ENCODE measurements at regions not wholly inside any gene's neighbourhood (a gene's known extent, or its start where the extent isn't known, plus 50 kb on each side); places are given as distances from the start of the nearest gene placed in this dataset.

GRCh38 chr9:18075253-18075952 lies 398.6 kb upstream of the ADAMTSL1 start:
- DNase-seq: no peak

GRCh38 chr9:18077941-18078678 lies 395.8 kb upstream of the ADAMTSL1 start:
- DNase-seq: no peak

DNA sequence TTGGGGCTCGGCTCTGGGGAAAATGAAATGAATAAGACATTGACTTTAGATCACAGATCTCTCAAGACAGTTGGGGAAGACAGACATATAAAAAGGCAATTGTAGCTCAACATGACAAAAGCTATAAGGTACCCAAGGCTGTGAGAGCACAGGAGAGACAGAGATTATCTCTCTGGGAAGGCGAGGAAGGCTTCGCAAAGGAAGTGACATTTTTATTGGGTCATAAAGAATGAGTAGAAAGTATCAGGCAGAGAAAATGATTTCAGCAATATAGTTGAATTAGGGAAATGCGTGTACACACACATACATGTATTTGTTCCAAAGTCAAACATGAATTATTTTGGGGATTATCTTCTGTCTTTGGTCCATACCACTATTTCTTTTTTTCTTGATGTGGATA lies 381.8 kb upstream of the ADAMTSL1 start:
- DNase-seq: no peak

GRCh38 chr9:18106006-18106560 lies 367.9 kb upstream of the ADAMTSL1 start:
- DNase-seq: no peak

- DNase-seq: no peak
These were observed 364.3 kb upstream of the ADAMTSL1 start for GRCh38 chr9:18109675-18110074.

GRCh38 chr9:18111146-18111545 lies 362.8 kb upstream of the ADAMTSL1 start:
- no peak for DNase-seq

GRCh38 chr9:18114559-18115475 lies 359.1 kb upstream of the ADAMTSL1 start:
- no peak for DNase-seq

DNA sequence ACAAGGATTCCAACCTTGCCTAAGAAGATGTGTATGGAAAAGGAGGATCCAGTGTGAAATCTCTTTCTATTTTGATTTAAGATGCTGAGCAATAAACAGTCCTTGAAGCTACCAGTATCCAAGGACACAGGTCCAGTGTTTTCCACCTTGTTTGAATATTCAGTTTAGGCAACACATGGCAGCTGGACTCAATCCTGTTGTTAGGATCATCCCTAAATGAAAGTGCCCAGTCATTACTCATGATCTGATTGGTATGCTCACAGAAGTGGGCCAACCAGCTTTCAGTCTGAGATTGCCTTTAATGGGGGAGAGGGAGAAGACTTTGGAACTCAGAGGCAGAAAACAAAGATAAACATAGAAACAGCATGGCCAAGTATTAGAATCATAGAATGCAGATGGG lies 355.7 kb upstream of the ADAMTSL1 start:
- no peak for DNase-seq

DNA sequence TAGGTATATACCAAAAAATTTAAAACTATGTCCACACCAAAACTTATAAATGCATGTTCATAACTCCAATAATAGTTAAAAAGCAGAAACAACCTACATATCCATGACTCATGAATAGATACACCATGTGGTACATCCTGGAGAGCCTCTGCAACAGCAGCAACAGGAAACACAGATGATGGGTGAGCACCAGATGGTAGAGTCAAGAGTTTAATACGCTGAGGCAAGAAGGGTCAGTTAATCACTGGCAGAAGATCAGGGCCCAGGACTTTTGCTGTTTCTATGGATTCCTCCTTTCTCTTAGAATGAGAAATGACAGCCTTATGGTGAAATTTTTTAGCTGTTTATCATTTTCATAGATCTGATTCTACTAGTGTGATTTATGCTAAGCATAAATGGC lies 351.8 kb upstream of the ADAMTSL1 start:
- no peak for DNase-seq

GRCh38 chr9:18124760-18125159 lies 349.2 kb upstream of the ADAMTSL1 start:
- DNase-seq: no peak

GRCh38 chr9:18126831-18127498 lies 347.0 kb upstream of the ADAMTSL1 start:
- DNase-seq: no peak

- no peak for DNase-seq
These were observed 346.5 kb upstream of the ADAMTSL1 start for GRCh38 chr9:18127499-18127875.

DNA sequence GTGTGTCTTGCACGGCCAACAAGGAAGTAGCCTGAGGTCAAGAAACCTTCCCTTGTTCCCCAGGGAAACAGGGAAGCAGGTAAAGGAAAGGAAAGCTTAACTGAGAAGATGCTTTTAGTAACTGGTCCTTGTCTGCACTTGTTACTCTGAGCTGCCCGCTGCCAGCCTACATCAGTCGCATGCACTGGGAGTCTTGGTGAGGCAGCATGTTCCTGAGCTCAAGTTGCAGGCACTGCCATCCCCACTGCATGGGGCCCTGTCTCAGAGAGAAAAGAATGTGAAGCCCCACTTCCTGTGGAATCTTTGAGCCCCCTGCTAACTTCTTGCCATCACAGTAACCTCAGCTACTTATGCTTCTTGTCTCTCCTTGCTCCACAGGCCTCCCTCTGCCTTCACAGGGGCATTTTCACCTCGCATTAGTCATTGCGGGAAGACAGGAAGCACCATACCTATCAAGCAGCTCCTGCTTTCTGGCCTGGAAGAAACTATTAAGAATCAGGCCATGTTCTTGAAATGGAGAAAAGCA lies 344.1 kb upstream of the ADAMTSL1 start:
- DNase-seq: no peak

GRCh38 chr9:18136354-18136994 lies 337.5 kb upstream of the ADAMTSL1 start:
- DNase-seq: no peak

DNA sequence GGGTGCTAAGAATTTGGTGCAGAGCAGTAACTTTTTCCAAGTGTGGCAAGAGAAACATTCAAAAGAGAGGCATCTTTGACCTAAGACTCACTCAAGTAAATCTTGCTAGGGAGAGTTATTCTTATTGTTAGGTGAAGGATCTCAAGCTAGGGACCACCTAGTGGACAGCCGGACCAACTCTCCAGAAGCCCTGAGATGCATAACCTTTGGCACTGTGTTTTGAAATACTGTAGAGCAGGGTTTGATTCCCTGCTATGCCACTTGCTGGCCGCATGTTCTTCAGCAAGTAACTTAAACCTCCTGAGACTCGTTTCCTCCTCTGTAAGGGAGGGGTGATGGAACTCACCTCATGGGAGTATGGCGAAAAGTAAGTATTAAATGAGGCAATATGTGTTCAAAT lies 336.1 kb upstream of the ADAMTSL1 start:
- no peak for DNase-seq

DNA sequence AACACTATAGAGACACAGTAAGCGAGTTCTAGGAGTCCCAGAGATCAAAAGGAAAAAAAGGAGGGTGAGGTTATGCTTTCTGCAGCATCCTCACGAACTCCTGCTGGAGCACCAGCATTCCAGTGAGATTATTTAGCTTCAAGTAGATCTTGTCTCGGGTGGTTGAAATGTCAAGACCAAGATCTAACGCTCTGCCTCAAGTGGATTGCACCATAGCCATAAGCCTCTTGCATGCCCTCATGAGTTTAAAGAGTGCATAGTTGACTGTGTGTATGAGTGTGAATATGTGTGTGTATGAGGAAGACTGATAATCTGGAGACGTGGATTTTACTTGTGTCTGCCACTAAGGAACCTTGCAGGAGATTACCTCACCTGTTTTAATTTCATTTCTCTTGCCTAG lies 335.3 kb upstream of the ADAMTSL1 start:
- DNase-seq: no peak

DNA sequence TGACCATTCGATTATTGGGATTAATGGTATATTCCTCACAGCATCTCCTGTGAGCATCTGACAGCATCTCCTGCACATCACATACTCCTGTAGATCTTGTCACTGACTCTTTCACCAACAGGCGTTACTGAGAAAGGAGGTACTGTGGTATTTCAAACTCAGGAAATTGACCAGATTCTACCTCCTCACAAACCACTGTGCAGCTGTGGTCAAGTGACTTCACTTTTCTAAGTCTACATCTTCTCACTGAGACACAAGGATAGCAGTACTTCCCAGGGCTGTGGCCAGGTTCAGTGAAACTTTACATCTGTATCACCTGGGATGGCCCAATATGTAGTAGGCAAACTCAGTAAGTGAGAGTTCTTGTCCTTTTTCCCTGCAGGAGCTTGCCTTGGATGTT lies 332.3 kb upstream of the ADAMTSL1 start:
- DNase-seq: no peak

GRCh38 chr9:18143073-18143745 lies 330.7 kb upstream of the ADAMTSL1 start:
- DNase-seq: no peak

- DNase-seq: no peak
These were observed 327.6 kb upstream of the ADAMTSL1 start for GRCh38 chr9:18146329-18146728.

DNA sequence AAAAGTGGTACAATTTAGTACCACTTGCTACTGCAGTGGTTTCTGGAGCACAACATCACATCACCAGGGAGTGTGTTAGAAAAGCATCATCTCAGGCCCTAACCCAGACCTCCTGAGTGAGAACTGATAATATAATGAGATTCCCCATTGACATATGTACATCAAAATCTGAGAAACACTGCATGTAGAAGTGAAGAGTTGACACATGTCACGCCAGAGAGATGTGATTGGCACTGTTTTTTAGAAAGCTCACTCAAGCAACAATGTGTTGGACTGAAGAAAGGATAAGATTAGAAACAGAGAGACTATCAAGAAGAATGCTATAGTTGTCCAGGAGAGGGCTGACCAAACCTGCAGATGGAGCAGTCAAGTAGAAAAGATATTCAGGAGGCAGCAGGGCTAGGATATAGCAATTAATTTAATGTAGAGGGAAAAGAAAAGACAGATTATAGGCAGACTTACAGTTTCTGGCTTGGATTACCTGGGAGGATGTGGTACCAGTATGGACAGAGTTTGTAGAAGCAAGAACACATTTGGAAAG lies 324.4 kb upstream of the ADAMTSL1 start:
- DNase-seq: no peak

- DNase-seq: no peak
These were observed 319.3 kb upstream of the ADAMTSL1 start for GRCh38 chr9:18154661-18155060.
